Activated CD4-positive, alpha-beta T cell treated with anti-CD3 and anti-CD28 coated beads, Interleukin-2, amount 50 U/mL, for 4 hours (primary cell): ENCODE measurements at regions not wholly inside any gene's neighbourhood (a gene's known extent, or its start where the extent isn't known, plus 50 kb on each side); places are given as distances from the start of the nearest gene placed in this dataset.
A peak's percentile ranks its signal among the peaks of the same experiment; 100 is the strongest.
"Not testable (repeated sequence)": the region's sequence is repeated elsewhere in the genome, so short reads cannot be mapped to it uniquely, and the experiment has no call there.

ENCODE experiments used
- DNase-seq, 2 experiments: peaks; one replicate each; pipeline ENCODE4 v3.0.0-alpha.2; 2020

DNA sequence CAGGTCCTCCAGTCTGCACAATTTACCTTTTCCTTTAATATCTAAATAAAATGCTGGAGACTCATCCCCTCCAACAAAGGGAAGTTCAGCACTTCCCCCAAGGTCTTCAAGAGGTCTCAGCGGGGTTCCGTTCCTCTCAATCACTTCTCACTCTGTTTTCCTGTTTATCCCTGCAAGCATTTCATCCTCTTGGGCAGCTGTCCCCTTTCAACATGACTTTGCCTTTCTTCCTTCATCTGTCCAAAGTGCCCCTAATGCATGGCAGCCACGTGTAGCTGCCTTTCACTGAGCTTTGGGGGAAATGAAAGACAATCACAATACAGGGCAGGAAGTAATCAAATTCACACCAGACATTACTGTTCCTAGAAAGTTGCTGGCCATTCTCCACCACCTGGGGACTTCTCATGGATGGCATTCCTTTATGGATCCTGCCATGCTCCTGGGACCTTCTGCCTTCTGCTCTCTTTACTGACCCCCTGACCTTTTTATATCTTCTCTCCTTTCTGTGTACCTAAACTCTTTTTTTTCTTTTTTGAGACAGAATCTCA lies 79.7 kb upstream of the USP9X start:
- no peak for DNase-seq

DNA sequence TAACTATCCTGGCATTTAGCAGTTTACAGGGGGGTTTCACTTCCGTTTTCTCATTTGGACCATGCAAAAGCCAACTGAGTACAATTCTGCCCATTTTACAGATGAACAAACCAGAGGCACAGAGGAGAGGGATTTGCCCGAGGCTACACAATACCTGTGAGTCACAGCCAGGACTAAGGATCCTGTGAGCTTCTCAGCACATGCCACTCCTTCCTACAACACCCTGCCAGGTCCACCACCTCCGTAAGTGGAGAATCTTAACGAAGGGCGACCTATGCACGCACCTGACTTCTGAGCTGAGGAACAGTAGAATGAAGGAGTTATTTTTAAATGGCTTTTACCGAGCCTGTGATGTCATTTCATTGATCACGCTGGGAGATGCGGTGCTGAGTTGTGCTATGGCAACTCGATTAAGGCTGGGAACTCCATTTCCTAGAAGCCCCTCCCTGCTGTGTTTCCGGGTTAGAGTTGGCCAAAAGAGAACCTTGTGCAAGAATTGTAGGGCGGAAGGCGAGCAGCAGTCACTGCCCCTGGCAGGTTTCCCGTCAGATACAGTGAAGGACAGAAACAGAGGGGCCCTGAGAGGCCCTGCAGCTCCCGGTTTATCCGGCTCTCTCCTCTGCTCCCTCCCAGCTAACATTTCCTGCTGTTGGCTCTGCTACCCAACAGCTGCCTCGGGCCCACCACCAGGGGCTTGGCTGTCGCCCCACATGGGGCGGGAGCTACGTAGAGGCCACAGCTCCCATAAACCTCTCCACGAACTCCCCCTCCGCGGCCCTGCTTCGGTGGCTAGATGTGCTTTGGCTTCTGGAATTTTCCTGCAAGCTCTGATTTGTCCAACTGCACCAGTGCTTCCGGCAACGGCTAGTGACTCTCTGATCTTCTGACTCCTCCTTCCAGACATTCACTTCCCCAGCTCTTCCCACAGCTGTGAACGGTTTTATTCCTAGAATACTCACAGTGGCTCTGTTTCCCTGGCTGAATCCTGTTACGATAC lies 75.1 kb upstream of the USP9X start:
- peak; percentile 14 to 28 for DNase-seq

DNA sequence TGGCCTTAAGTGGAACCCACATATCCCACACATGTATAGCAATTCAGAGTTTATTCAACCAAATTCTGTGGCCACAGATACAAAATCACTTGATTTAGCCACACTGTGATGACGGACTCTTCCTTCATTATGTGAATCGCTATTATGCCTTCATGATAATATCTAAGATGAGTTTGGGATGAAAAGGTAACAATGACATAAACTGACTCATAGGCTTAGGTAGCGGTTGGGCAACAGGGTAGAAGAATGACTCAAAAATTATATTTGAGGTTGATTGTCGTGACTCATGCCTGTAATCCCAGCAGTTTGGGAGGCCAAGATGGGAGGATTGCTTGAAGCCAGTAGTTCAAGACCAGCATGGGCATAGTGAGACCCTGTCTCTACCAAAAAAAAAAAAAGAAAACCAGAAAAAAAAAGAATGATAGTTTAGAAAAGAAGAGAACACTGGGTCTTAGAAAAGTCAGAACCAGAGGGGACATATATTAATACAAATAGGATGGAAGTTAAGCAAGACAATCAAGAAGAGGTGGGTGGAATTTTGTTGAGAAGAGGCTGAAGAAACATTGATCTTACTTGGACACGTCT lies 70.4 kb upstream of the USP9X start:
- DNase-seq: no peak

DNA sequence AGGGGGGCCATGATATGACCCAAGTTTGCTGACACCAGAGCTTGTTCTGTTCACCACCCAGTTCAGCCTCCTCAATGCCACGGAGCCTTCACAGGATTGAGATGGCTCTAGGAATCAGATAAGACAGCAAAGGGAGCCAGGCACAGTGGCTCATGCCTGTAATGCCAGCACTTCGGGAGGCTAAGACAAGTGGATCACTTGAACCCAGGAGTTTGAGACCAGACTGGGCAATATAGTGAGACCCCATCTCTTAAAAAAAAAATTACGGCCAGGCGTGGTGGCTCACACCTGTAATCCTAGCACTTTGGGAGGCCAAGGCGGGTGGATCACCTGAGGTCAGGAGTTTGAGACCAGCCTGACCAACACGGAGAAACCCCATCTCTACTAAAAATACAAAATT lies 67.5 kb upstream of the USP9X start:
- not testable (repeated sequence) for DNase-seq

DNA sequence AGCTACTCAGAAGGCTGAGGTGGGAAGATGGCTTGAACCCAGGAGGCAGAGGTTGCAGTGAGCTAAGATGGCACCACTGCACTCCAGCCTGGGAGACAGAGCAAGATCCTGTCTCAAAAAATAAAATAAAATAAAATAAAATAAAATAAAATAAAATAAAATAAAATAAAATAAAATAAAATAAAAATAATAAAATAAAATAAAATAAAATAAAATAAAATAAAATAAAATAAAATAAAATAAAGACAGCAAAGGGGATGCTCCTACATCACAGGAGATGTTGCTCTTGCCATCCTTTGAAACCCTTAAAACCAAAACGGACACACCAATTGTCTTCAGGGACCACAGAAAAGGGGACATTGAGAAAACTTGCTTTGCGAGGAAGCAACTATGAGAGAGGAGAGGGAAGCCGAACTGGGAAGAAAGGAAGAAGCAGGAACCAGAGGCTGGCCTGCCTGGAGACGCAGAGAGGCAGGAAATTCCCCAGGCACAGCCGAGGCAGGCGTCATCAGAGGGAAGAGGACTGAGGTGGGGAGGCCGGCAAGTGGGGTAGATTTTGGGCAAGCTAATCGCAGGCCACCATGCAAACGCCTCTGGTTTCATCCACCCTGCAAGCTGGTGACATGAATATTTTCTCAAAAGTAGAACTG lies 66.7 kb upstream of the USP9X start:
- not testable (repeated sequence) for DNase-seq

DNA sequence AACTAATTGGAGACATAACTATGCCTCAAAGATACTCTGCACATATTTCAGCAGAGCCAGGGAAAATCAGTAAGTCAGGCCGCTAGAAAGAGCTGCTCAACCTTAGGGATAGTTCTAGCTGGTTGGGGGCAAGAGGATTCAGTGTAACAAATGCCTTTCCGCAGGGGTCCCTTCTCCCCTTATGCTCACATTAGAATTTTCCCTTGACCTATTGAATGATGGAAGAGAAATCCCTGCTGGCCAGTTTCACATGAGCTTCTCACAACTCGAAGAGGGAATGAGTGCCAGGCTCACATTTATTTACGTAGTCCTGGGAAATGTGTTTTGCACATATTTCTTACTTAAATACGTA lies 66.2 kb upstream of the USP9X start:
- DNase-seq: no peak

DNA sequence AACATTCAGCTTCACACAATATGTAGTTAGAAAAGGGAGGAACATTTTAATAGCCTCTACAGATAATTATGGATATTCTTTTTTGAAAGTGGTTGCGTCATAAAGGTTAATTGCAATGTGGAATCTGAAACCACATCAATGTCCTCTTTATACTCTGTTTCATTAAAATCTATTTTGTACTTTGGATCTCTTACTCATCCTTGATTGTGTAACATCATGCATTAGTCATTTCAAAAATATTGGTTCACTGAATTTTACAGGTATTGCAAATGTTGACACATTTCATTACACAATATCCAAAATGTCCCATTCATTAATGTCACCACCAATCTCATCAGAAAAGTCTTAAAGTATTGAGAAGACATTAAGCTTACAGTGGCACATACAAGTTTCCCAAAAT lies 62.7 kb upstream of the USP9X start:
- DNase-seq: no peak

DNA sequence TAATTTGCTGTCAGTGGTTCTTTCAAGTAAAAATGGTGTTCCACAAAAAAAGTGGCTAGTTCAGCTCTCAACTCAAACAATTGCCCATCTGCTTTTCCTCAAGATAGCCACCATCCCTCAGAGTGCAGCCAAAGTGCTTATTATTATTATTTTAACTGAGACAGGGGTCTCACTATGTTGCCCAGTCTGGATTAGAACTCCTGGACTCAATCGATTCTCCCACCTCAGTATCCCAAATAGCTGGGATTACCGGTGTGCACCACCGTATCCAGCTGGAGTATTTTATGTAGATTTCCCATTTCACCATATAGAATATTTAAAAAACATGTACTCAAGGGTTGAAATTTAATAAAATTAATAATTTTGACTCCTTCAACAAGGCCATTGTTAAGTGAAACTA lies 62.1 kb upstream of the USP9X start:
- DNase-seq: no peak

DNA sequence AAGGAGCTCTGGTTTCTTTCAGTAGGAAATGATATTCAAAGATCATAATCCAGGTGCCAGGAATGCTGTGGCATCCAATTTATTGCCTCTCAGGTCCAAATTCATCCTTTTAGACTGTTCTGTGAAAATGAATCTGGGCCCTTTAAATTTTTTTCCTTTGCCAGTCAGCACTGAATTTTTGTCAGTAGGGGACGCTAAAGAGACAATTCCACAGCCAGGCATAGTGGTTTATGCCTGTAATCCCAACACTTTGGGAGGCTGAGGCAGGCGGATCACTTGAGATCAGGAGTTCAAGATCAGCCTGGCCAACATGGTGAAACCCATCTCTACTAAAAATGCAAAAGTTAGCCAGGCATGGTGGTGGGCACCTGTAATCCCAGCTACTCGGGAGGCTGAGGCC lies 60.9 kb upstream of the USP9X start:
- DNase-seq: not testable (repeated sequence)

DNA sequence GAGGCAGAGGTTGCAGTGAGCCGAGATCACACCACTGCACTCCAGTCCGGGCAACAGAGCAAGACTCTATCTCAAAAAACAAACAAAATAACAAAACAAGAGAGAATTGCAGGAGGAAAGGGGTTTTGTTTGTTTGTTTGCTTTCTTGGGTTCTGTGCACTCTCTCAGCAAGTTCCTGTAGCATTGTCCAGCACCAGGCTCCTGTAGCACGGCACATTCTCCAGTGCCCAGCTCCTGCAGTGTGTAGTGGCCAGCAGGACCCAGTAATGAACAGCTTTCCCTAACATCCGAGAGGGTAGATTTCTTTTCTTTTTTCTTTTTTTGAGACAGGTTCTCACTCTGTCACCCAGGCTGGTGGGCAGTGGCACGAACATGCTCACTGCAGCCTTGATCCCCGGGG lies 60.5 kb upstream of the USP9X start:
- DNase-seq: no peak

DNA sequence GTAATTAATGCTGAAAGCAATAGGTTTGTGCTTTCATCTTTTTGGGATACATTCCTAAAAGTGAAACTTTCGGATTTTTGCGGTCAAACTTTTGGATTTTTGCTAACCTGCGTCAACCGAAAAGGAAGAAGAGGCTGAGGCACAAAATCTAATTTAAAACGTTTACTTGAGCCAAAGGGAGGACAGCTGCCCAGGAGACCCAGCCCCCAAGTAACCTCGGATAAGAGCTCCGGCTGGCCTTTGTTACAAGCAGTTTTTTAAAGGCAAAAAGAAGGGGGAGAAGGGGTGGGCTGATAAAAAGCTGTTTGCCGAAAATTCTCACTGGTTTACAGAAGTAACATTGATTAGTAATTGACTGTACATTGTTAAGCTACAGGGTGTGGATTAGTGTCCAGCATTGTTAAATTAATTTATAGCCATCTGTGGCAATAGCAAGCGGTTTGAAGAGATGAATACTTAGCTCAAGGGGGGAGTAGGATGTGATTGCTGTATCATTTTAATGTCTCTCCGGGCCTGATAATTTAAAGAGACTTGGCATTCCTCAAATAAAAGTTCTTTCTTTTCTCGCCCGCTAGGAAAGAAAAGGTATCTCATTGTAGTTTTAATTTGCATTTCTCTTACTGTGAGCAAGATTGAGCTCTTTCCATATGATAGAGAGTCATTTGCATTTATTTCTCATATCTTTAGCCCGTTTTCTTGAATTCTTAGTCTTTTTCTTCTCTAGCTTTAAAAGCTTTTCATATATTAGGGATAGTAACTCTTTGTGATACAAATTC lies 59.1 kb upstream of the USP9X start:
- no peak for DNase-seq

DNA sequence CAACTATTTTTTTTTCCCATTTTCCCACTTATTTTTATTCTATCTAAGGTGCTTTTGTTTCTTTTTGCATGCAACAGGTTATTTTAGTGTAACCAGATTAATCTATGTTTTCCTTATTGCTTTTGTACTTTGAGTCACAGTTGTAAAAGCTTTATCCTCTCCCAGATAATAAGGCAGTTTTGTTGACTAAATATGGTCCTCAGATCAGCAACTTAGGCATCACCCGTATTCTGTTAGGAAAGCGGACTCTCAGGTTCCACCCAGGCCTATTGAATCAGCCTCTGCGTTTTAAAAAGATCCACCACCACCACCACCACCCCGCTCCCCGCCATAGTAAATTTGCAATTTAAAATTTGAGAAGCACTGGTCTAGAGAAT lies 58.6 kb upstream of the USP9X start:
- DNase-seq: no peak

DNA sequence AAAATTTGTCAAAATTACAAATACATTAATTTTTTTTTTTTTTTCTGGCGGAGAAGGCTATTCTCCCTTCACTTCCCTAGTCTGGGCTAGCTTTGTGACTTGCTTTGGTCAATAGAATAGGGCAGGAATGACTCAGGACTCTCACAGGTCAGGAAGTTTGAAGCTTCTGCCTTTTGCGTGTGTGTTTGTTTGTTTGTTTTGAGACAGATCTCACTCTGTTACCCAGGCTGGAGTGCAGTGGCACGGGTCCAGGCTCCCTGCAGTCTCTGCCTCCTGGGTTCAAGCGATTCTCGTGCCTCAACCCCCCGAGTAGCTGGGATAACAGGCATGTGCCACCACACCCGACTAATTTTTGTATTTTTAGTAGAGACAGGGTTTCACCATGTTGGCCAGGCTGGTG lies 55.9 kb upstream of the USP9X start:
- no peak for DNase-seq

DNA sequence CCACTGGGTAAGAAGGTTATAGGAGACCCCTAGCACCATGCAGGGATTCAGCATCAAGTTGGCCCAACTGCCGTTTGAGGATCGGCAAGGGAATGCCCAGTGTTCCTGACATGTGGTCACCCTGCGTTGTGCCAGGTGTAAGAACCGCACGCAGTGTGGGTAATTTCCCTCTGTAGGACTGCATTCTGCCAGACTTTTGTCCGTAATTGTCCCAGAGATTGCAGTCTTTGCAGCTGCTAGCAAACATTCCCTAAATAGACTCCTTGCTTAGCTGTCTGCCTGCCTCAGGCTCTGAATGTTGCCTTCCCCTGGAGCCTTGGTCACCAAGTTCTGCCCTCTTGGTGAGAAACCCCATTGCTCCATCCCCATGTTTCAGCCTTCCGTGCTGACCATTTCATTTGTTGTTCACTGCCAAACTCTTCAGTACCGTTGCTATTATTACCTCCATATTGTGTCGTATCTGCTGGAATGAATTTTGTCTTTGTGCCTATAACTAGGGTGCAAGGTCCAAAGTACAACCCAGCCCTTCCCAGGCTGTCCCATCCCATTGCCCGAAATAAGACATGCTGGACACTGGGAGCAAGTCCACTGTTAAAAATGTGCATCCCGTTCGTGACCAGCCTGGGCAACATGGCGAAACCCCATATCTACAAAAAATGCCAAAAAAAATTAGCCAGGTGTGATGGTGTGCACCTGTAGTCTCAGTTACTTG lies 53.8 kb upstream of the USP9X start:
- no peak for DNase-seq

DNA sequence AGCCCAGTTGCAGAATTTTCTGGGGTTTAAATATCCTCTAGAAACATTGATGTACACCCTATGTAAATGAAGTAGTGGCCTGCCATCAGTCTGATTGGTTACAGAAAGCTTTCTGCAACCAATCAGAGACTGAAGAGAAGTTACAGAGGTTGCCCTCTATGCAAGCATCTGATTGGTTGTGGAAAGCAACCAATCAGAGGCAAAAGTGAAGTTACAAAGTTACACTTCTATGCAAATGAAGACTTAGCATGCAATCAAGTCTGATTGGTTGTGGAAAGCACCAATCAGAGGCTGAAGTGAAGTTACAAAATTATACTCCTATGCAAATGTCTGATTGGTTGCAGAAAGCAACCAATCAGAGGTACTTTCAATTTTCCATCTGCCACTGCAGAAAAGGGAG lies 51.9 kb upstream of the USP9X start:
- DNase-seq: no peak

DNA sequence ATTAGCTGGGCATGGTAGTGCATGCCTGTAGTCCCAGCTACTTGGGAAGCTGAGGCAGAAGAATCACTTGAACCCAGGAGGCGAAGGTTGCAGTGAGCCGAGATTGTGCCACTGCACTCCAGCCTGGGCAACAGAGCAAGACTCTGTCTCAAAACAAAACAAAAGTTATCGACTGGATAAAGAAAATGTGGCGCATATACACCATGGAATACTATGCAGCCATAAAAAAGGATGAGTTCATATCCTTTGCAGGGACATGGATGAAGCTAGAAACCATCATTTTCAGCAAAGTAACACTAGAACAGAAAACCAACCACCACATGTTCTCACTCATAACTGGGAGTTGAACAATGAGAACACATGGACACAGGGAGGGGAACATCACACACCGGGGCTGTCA lies 50.3 kb upstream of the USP9X start:
- not testable (repeated sequence) for DNase-seq
